DOHH2 (cell line): ENCODE measurements at regions not wholly inside any gene's neighbourhood (a gene's known extent, or its start where the extent isn't known, plus 50 kb on each side); places are given as distances from the start of the nearest gene placed in this dataset.

Experiments
- H3F3A ChIP-seq: fragments of 200-600 bp; sonication (generic), shearing (Covaris generic); 2 replicates; pipeline ENCODE4 v1.6.0; 2016; ENCODE audit warnings: antibody characterized with exemption, mild to moderate bottlenecking; ENCODE audit not compliant: control insufficient read depth, insufficient read depth
- H3K27ac ChIP-seq: fragments of 200-600 bp; sonication (generic); 2 replicates; pipeline ENCODE4 v1.5.1; 2014; ENCODE audit warnings: low read depth, mild to moderate bottlenecking, low read length, moderate library complexity
- H3K27me3 ChIP-seq: fragments of 200-600 bp; sonication (generic); 2 replicates; pipeline ENCODE4 v1.6.1; 2014; ENCODE audit warnings: mild to moderate bottlenecking, low read length, mixed read lengths; ENCODE audit not compliant: control insufficient read depth
- H3K36me3 ChIP-seq: fragments of 200-600 bp; sonication (generic); 2 replicates; pipeline ENCODE4 v1.6.1; 2014; ENCODE audit warnings: mild to moderate bottlenecking, low read length, moderate library complexity, mixed read lengths; ENCODE audit not compliant: control insufficient read depth
- H3K4me1 ChIP-seq: fragments of 200-600 bp; sonication (generic); 2 replicates; pipeline ENCODE4 v1.6.1; 2014; ENCODE audit warnings: mild to moderate bottlenecking, low read length, mixed read lengths; ENCODE audit not compliant: control insufficient read depth
- H3K4me2 ChIP-seq: fragments of 200-600 bp; sonication (generic); 2 replicates; pipeline ENCODE4 v1.6.0; 2014; ENCODE audit warnings: mild to moderate bottlenecking, low read length, moderate library complexity
- H3K4me3 ChIP-seq: fragments of 200-600 bp; sonication (generic); 2 replicates; pipeline ENCODE4 v1.5.1; 2014; ENCODE audit warnings: mild to moderate bottlenecking, low read length, mixed read lengths
- H3K79me2 ChIP-seq: fragments of 200-600 bp; sonication (generic); 2 replicates; pipeline ENCODE4 v1.6.1; 2014; ENCODE audit warnings: mild to moderate bottlenecking, low read length, mixed read lengths; ENCODE audit not compliant: control insufficient read depth
- H3K9me2 ChIP-seq: fragments of 200-600 bp; sonication (generic); replicated peaks from 2 replicates; pipeline ENCODE4 v1.6.1; 2014; ENCODE audit warnings: mild to moderate bottlenecking, low read length, mixed read lengths; ENCODE audit not compliant: control insufficient read depth
- H3K9me3 ChIP-seq: fragments of 200-600 bp; sonication (generic); 2 replicates; pipeline ENCODE4 v1.6.1; 2014; ENCODE audit warnings: antibody characterized with exemption, low read length, mixed read lengths; ENCODE audit not compliant: control insufficient read depth, insufficient read depth
- H4K20me1 ChIP-seq: fragments of 200-600 bp; sonication (generic); 2 replicates; pipeline ENCODE4 v1.6.0; 2014; ENCODE audit warnings: low read depth, mild to moderate bottlenecking, antibody characterized with exemption, low read length, moderate library complexity; ENCODE audit not compliant: control insufficient read depth, insufficient read depth
- EZH2phosphoT487 ChIP-seq: fragments of 200-600 bp; sonication (generic); IDR thresholded peaks from 2 replicates; pipeline ENCODE4 v1.6.1; 2017; ENCODE audit warnings: borderline replicate concordance, mild to moderate bottlenecking, antibody characterized with exemption, low read length, moderate library complexity, mixed read lengths
- TF ChIP-seq, protein P1 (sequence below): fragments of 200-600 bp; sonication (generic); IDR thresholded peaks from one replicate; pipeline ENCODE4 v1.5.1; 2014; ENCODE audit warnings: antibody characterized with exemption, mild to moderate bottlenecking, low read depth, low read length; ENCODE audit not compliant: poor library complexity, severe bottlenecking

DNA sequence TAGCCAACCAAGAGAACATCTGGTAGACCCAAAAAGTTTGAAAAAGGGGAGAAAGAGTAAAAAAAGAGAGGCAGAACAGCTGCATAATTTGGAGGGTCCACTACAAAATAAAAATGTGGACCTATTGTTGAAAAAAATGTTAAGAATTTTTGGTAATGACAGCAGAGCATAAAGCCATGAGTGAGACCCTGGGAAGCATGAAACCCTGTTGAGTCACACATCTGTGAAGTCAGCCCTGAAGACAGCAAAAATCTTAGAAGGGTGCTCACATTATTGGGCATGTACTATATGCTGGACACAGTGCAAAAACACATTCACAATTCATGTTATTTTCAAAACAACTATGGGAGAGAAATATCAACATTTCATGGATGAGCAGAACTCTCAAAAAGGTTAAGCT lies 56.4 kb upstream of the LIFR start:
- no peaks in the 10 kb centered on the region for H3K9me2 ChIP-seq
- H3K9me3 ChIP-seq = no peaks in the 10 kb centered on the region
- H3K4me3 ChIP-seq = no peak overlapping the region
- no peaks in the 10 kb centered on the region for H3K27me3 ChIP-seq
- no peaks in the 10 kb centered on the region for H3K4me1 ChIP-seq
- no peaks in the 10 kb centered on the region for H3K79me2 ChIP-seq
- no peaks in the 10 kb centered on the region for H4K20me1 ChIP-seq
- H3K36me3 ChIP-seq = no peaks in the 10 kb centered on the region
- TF ChIP-seq, protein P1, sequence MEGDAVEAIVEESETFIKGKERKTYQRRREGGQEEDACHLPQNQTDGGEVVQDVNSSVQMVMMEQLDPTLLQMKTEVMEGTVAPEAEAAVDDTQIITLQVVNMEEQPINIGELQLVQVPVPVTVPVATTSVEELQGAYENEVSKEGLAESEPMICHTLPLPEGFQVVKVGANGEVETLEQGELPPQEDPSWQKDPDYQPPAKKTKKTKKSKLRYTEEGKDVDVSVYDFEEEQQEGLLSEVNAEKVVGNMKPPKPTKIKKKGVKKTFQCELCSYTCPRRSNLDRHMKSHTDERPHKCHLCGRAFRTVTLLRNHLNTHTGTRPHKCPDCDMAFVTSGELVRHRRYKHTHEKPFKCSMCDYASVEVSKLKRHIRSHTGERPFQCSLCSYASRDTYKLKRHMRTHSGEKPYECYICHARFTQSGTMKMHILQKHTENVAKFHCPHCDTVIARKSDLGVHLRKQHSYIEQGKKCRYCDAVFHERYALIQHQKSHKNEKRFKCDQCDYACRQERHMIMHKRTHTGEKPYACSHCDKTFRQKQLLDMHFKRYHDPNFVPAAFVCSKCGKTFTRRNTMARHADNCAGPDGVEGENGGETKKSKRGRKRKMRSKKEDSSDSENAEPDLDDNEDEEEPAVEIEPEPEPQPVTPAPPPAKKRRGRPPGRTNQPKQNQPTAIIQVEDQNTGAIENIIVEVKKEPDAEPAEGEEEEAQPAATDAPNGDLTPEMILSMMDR = no peak
- no peak for TF ChIP-seq EZH2phosphoT487
- H3K27ac ChIP-seq = no peak overlapping the region
- no peaks in the 10 kb centered on the region for H3F3A ChIP-seq
- no peak overlapping the region for H3K4me2 ChIP-seq

DNA sequence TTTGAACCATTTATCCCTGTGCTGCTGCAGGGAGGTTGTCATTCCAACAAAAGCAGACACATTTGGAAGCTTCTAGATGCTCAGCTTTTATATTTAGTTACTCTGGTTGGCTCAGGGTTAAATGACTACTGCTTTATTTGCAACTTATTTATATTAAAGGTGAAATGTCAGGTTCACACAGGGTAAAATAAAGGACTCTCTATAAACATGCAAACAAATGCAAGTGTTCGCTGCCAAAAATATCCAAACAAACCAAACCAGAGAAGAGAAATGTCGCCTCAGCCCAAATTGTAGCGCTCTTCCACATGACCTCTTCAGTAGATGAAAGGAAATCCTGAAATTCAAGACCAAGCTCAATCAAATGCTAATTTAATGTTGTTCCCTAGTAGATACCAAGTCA lies 57.0 kb upstream of the LIFR start:
- no peaks in the 10 kb centered on the region for H3K4me1 ChIP-seq
- no peak overlapping the region for H3K4me3 ChIP-seq
- H3K36me3 ChIP-seq = no peaks in the 10 kb centered on the region
- H3F3A ChIP-seq = no peaks in the 10 kb centered on the region
- no peaks in the 10 kb centered on the region for H3K27me3 ChIP-seq
- H3K27ac ChIP-seq = no peak overlapping the region
- H4K20me1 ChIP-seq = no peaks in the 10 kb centered on the region
- H3K79me2 ChIP-seq = no peaks in the 10 kb centered on the region
- no peaks in the 10 kb centered on the region for H3K9me2 ChIP-seq
- H3K9me3 ChIP-seq = no peaks in the 10 kb centered on the region
- H3K4me2 ChIP-seq = no peak overlapping the region
- no peak for TF ChIP-seq EZH2phosphoT487
- TF ChIP-seq, protein P1 = no peak

DNA sequence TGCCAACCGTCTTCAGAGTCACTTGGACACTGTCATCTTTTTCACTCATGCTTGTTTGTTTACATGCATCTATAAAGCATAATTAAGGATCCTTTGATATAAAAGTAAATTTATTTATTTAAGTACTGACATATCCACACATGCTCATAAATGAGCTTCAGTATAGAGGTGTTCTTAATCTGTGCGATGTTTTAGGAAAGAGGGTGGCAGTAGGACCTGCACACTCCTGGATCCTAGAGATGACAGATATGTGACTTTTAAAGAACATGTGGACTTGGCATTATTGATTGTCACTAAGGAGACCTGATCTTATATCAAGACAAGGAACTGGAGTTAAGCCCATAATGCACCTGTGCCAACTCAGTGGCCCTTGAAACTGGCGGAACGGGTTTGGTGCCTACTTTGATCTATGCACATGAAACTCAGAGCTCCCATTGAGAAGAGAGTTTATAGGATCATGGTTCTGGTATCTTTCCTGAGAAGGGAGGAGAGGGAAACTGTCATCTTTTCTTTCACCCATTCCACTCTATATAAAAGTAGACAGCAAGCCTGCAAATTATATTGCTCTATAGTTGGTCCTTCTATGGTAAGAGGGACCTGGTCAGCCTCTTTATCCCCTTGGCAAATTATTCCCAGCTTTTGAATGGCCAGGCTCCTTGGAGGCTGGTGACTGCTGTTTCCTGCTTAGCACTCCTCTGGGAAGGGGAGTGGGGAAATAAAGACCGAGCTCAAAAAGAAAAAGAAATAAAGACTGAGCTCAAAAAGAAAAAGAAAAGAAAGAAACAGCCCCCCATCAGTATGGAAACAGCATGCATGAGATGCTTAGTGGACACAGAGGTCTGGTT lies 57.8 kb upstream of the LIFR start:
- Histone ChIP-seq H3F3A (no peaks in the 10 kb centered on the region), H3K27me3 (no peaks in the 10 kb centered on the region), H4K20me1 (no peaks in the 10 kb centered on the region), H3K27ac (no peak overlapping the region), H3K9me2 (no peaks in the 10 kb centered on the region), H3K9me3 (no peaks in the 10 kb centered on the region), H3K36me3 (no peaks in the 10 kb centered on the region), H3K4me3 (no peak overlapping the region), H3K4me2 (no peak overlapping the region), H3K4me1 (no peaks in the 10 kb centered on the region), H3K79me2 (no peaks in the 10 kb centered on the region)
- TF ChIP-seq, protein P1 = no peak
- no peak for TF ChIP-seq EZH2phosphoT487
